Trophoblast cell (in vitro differentiated cells and primary cell): ENCODE measurements at regions not wholly inside any gene's neighbourhood (a gene's known extent, or its start where the extent isn't known, plus 50 kb on each side); places are given as distances from the start of the nearest gene placed in this dataset.
A peak's percentile ranks its signal among the peaks of the same experiment; 100 is the strongest.
"Not testable (repeated sequence)": the region's sequence is repeated elsewhere in the genome, so short reads cannot be mapped to it uniquely, and the experiment has no call there.

Experiments
- DNase-seq, 2 donors: peaks; one replicate each; pipeline ENCODE4 v3.0.0-alpha.2; 2016
- H2AFZ ChIP-seq: 2 replicates; pipeline ENCODE4 v1.6.1; 2013; ENCODE audit warnings: low read length, moderate library complexity, mild to moderate bottlenecking; ENCODE audit not compliant: insufficient read depth, poor library complexity
- H2AK5ac ChIP-seq: 2 replicates; pipeline ENCODE4 v1.6.1; 2013; ENCODE audit warnings: mild to moderate bottlenecking, low read length
- H2BK120ac ChIP-seq: 2 replicates; pipeline ENCODE4 v1.6.1; 2013; ENCODE audit warnings: low read length, mild to moderate bottlenecking, moderate library complexity; ENCODE audit not compliant: insufficient read depth, poor library complexity
- H2BK12ac ChIP-seq: 2 replicates; pipeline ENCODE4 v1.6.1; 2013; ENCODE audit warnings: mild to moderate bottlenecking, low read length, moderate library complexity
- H2BK5ac ChIP-seq: 2 replicates; pipeline ENCODE4 v1.6.1; 2013; ENCODE audit warnings: low read length, low read depth, moderate library complexity, mild to moderate bottlenecking; ENCODE audit not compliant: poor library complexity
- H3K14ac ChIP-seq: 2 replicates; pipeline ENCODE4 v1.6.1; 2013; ENCODE audit warnings: mild to moderate bottlenecking, low read length
- H3K18ac ChIP-seq: 2 replicates; pipeline ENCODE4 v1.6.1; 2013; ENCODE audit warnings: mild to moderate bottlenecking, low read length
- H3K23ac ChIP-seq: 2 replicates; pipeline ENCODE4 v1.6.1; 2013; ENCODE audit warnings: low read length
- H3K27ac ChIP-seq: 2 replicates; pipeline ENCODE4 v1.5.1; 2013; ENCODE audit warnings: low read depth, mild to moderate bottlenecking, inconsistent platforms, low read length, moderate library complexity
- H3K27me3 ChIP-seq: 2 replicates; pipeline ENCODE4 v1.6.1; 2013; ENCODE audit warnings: inconsistent platforms, mild to moderate bottlenecking, low read length, moderate library complexity; ENCODE audit not compliant: insufficient read depth
- H3K36me3 ChIP-seq, 2 experiments: 1 replicate in 1 of 2; 2 replicates in 1 of 2; pipeline ENCODE4 v1.6.1; 2013; ENCODE audit warnings: low read length in 2 of 2, mild to moderate bottlenecking in 2 of 2, moderate library complexity in 1 of 2; ENCODE audit not compliant: insufficient read depth in 2 of 2, control insufficient read depth in 1 of 2
- H3K4ac ChIP-seq: 2 replicates; pipeline ENCODE4 v1.6.1; 2013; ENCODE audit warnings: low read depth, mild to moderate bottlenecking, low read length, moderate library complexity
- H3K4me1 ChIP-seq, 2 experiments: 1 replicate in 1 of 2; 2 replicates in 1 of 2; pipeline ENCODE4 v1.6.1; 2013; ENCODE audit warnings: low read length in 2 of 2, mild to moderate bottlenecking in 2 of 2, moderate library complexity in 1 of 2; ENCODE audit not compliant: insufficient read depth in 2 of 2, control insufficient read depth in 1 of 2
- H3K4me2 ChIP-seq: 2 replicates; pipeline ENCODE4 v1.6.1; 2013; ENCODE audit warnings: inconsistent platforms, mild to moderate bottlenecking, low read length, moderate library complexity
- H3K4me3 ChIP-seq: 2 replicates; pipeline ENCODE4 v1.5.1; 2013; ENCODE audit warnings: mild to moderate bottlenecking, low read depth, low read length, inconsistent platforms
- H3K79me1 ChIP-seq: one replicate; pipeline ENCODE4 v1.6.1; 2013; ENCODE audit warnings: low read length
- H3K79me2 ChIP-seq: 2 replicates; pipeline ENCODE4 v1.6.1; 2013; ENCODE audit warnings: low read length, mild to moderate bottlenecking; ENCODE audit not compliant: control insufficient read depth, insufficient read depth, poor library complexity
- H3K9ac ChIP-seq: 2 replicates; pipeline ENCODE4 v1.6.1; 2013; ENCODE audit warnings: mild to moderate bottlenecking, low read length
- H3K9me3 ChIP-seq: 2 replicates; pipeline ENCODE4 v1.6.1; 2013; ENCODE audit warnings: low read depth, mild to moderate bottlenecking, control low read depth, inconsistent platforms, low read length; ENCODE audit not compliant: insufficient read depth
- H4K12ac ChIP-seq: 2 replicates; pipeline ENCODE4 v1.6.1; 2013; ENCODE audit warnings: low read depth, mild to moderate bottlenecking, low read length, moderate library complexity
- H4K8ac ChIP-seq: 2 replicates; pipeline ENCODE4 v1.6.1; 2013; ENCODE audit warnings: low read depth, mild to moderate bottlenecking, low read length, moderate library complexity
- H4K91ac ChIP-seq: one replicate; pipeline ENCODE4 v1.6.1; 2013; ENCODE audit warnings: low read depth, mild to moderate bottlenecking, low read length, moderate library complexity
- WGBS: extraction: QIAGEN DNeasy Blood & Tissue Kit; methylation state at CpG from one replicate; pipeline ENCODE4 v1.1.7; 2013; ENCODE audit warnings: missing lambda C conversion rate; ENCODE audit not compliant: insufficient read length, insufficient coverage; ENCODE audit errors: extremely low coverage; 5-methylcytosine and 5-hydroxymethylcytosine counted together

- Histone ChIP-seq H3K79me2 (no peaks in the 10 kb centered on the region), H3K27me3 (no peaks in the 10 kb centered on the region), H3K14ac (no peak overlapping the region), H3K4me2 (no peak overlapping the region), H2BK12ac (no peak overlapping the region), H3K4ac (no peak overlapping the region), H4K12ac (no peak overlapping the region), H3K36me3 (no peaks in the 10 kb centered on the region), H3K4me1 (no peaks in the 10 kb centered on the region), H2AK5ac (no peak overlapping the region), H3K18ac (no peak overlapping the region), H2BK5ac (no peak overlapping the region), H3K9me3 (no peaks in the 10 kb centered on the region), H2AFZ (no peak overlapping the region), H3K79me1 (no peaks in the 10 kb centered on the region), H3K27ac (no peak overlapping the region), H3K9ac (no peak overlapping the region), H3K23ac (no peak overlapping the region), H3K4me3 (no peak overlapping the region), H2BK120ac (no peak overlapping the region), H4K8ac (no peak overlapping the region), H4K91ac (no peak overlapping the region)
- DNase-seq = no peak
Measured at GRCh38 chr6:140155451-140156126, 781.1 kb upstream of the CITED2 start.

- Histone ChIP-seq H3K27ac (no peak overlapping the region), H4K12ac (no peak overlapping the region)
Measured at GRCh38 chr6:140153703-140154102, 779.3 kb upstream of the CITED2 start.

GRCh38 chr6:140147825-140148814, 773.7 kb upstream of the CITED2 start:
- H2AK5ac ChIP-seq = not testable (repeated sequence)

More at GRCh38 chr6:140153703-140154102, 779.3 kb upstream of the CITED2 start:
- no peak overlapping the region for H3K23ac ChIP-seq
- WGBS = no CpG with 5 or more reads among the region's 1 CpG
- no peaks in the 10 kb centered on the region for H3K4me1 ChIP-seq
- no peak overlapping the region for H3K18ac ChIP-seq
- H3K4me3 ChIP-seq = no peak overlapping the region
- H3K14ac ChIP-seq = no peak overlapping the region
- no peak for DNase-seq
- H3K9ac ChIP-seq = no peak overlapping the region
- H3K9me3 ChIP-seq = no peaks in the 10 kb centered on the region
- H3K4me2 ChIP-seq = no peak overlapping the region
- no peak overlapping the region for H2AK5ac ChIP-seq
- H4K8ac ChIP-seq = no peak overlapping the region
- H2BK120ac ChIP-seq = no peak overlapping the region
- H3K79me2 ChIP-seq = no peaks in the 10 kb centered on the region
- no peak overlapping the region for H3K4ac ChIP-seq
- H2AFZ ChIP-seq = no peak overlapping the region
- no peaks in the 10 kb centered on the region for H3K27me3 ChIP-seq
- no peak overlapping the region for H4K91ac ChIP-seq
- no peak overlapping the region for H2BK5ac ChIP-seq
- no peaks in the 10 kb centered on the region for H3K36me3 ChIP-seq
- no peaks in the 10 kb centered on the region for H3K79me1 ChIP-seq
- no peak overlapping the region for H2BK12ac ChIP-seq

GRCh38 chr6:140140891-140141290, 766.4 kb upstream of the CITED2 start:
- Histone ChIP-seq H2BK120ac (no peak overlapping the region), H4K8ac (no peak overlapping the region), H3K23ac (no peak overlapping the region), H3K4me3 (no peak overlapping the region), H3K4me2 (no peak overlapping the region), H3K4me1 (no peaks in the 10 kb centered on the region), H4K12ac (no peak overlapping the region), H3K36me3 (no peaks in the 10 kb centered on the region), H3K9me3 (no peaks in the 10 kb centered on the region), H2AFZ (no peak overlapping the region), H3K27ac (no peak overlapping the region), H3K27me3 (no peaks in the 10 kb centered on the region), H3K79me2 (no peaks in the 10 kb centered on the region), H2AK5ac (no peak overlapping the region), H3K79me1 (no peaks in the 10 kb centered on the region), H3K4ac (no peak overlapping the region), H4K91ac (no peak overlapping the region), H3K18ac (no peak overlapping the region), H2BK5ac (no peak overlapping the region), H3K9ac (no peak overlapping the region), H2BK12ac (no peak overlapping the region), H3K14ac (no peak overlapping the region)
- DNase-seq = no peak
- WGBS = no CpG with 5 or more reads among the region's 1 CpG

More at GRCh38 chr6:140147825-140148814, 773.7 kb upstream of the CITED2 start:
- not testable (repeated sequence) for H3K9ac ChIP-seq, H3K36me3 ChIP-seq, H3K27me3 ChIP-seq, H4K8ac ChIP-seq, H3K14ac ChIP-seq, H3K4me2 ChIP-seq, H3K4me1 ChIP-seq, H2BK12ac ChIP-seq, H3K9me3 ChIP-seq, H2BK120ac ChIP-seq, H4K91ac ChIP-seq, H3K4ac ChIP-seq, H3K18ac ChIP-seq, H3K23ac ChIP-seq, H3K79me2 ChIP-seq, H2BK5ac ChIP-seq, H4K12ac ChIP-seq, H3K79me1 ChIP-seq, H3K27ac ChIP-seq, H2AFZ ChIP-seq, H3K4me3 ChIP-seq
- DNase-seq = peak; percentile 72 to 86
- no CpG with 5 or more reads among the region's 67 CpGs for WGBS
